ENCODE measurements at regions not wholly inside any gene's neighbourhood (a gene's known extent, or its start where the extent isn't known, plus 50 kb on each side); places are given as distances from the start of the nearest gene placed in this dataset.

- DNase-seq = no peak
- no peak overlapping the region for H3K4me3 ChIP-seq (ENCODE audit: low read depth, low read length)
- H3K9me3 ChIP-seq (ENCODE audit: severe bottlenecking) = no peaks in the 10 kb centered on the region
- H3K36me3 ChIP-seq = no peaks in the 10 kb centered on the region
- no peaks in the 10 kb centered on the region for H3K27me3 ChIP-seq (ENCODE audit: insufficient read depth, low read depth, severe bottlenecking)
- no peak for TF ChIP-seq CTCF (IDR thresholded peaks at IDR 0.05; ENCODE audit: low read depth, low read length)
- H3K27ac ChIP-seq = no peak overlapping the region
Observed at GRCh38 chr1:199667089-199667488, 360.4 kb upstream of the NR5A2 start.

- TF ChIP-seq CTCF (IDR thresholded peaks at IDR 0.05; ENCODE audit: low read depth, low read length) = no peak
- H3K36me3 ChIP-seq = no peaks in the 10 kb centered on the region
- no peak overlapping the region for H3K27ac ChIP-seq
- no peak overlapping the region for H3K4me3 ChIP-seq (ENCODE audit: low read depth, low read length)
- H3K9me3 ChIP-seq (ENCODE audit: severe bottlenecking) = no peaks in the 10 kb centered on the region
- DNase-seq = no peak
- H3K27me3 ChIP-seq (ENCODE audit: insufficient read depth, low read depth, severe bottlenecking) = no peaks in the 10 kb centered on the region
Observed at GRCh38 chr1:199669916-199670315, 357.6 kb upstream of the NR5A2 start.

- H3K27me3 ChIP-seq (ENCODE audit: insufficient read depth, low read depth, severe bottlenecking) = no peaks in the 10 kb centered on the region
- H3K4me3 ChIP-seq (ENCODE audit: low read depth, low read length) = no peak overlapping the region
- no peak overlapping the region for H3K27ac ChIP-seq
- no peaks in the 10 kb centered on the region for H3K9me3 ChIP-seq (ENCODE audit: severe bottlenecking)
- no peaks in the 10 kb centered on the region for H3K36me3 ChIP-seq
- no peak for TF ChIP-seq CTCF (IDR thresholded peaks at IDR 0.05; ENCODE audit: low read depth, low read length)
- DNase-seq = no peak
Observed at GRCh38 chr1:199671684-199672083, 355.8 kb upstream of the NR5A2 start.

GRCh38 chr1:199675937-199676336, 351.6 kb upstream of the NR5A2 start:
- Histone ChIP-seq H3K4me3 (ENCODE audit: low read depth, low read length) (no peak overlapping the region), H3K36me3 (no peaks in the 10 kb centered on the region), H3K27me3 (ENCODE audit: insufficient read depth, low read depth, severe bottlenecking) (no peaks in the 10 kb centered on the region), H3K27ac (no peak overlapping the region), H3K9me3 (ENCODE audit: severe bottlenecking) (no peaks in the 10 kb centered on the region)
- no peak for DNase-seq
- no peak for TF ChIP-seq CTCF (IDR thresholded peaks at IDR 0.05; ENCODE audit: low read depth, low read length)

GRCh38 chr1:199678771-199679170, 348.7 kb upstream of the NR5A2 start:
- Histone ChIP-seq H3K36me3 (no peaks in the 10 kb centered on the region), H3K27me3 (ENCODE audit: insufficient read depth, low read depth, severe bottlenecking) (no peaks in the 10 kb centered on the region), H3K4me3 (ENCODE audit: low read depth, low read length) (no peak overlapping the region), H3K9me3 (ENCODE audit: severe bottlenecking) (no peaks in the 10 kb centered on the region), H3K27ac (no peak overlapping the region)
- TF ChIP-seq CTCF (IDR thresholded peaks at IDR 0.05; ENCODE audit: low read depth, low read length) = no peak
- DNase-seq = no peak

GRCh38 chr1:199682081-199682480, 345.4 kb upstream of the NR5A2 start:
- H3K36me3 ChIP-seq = no peaks in the 10 kb centered on the region
- H3K27me3 ChIP-seq (ENCODE audit: insufficient read depth, low read depth, severe bottlenecking) = no peaks in the 10 kb centered on the region
- no peak for DNase-seq
- H3K9me3 ChIP-seq (ENCODE audit: severe bottlenecking) = no peaks in the 10 kb centered on the region
- no peak for TF ChIP-seq CTCF (IDR thresholded peaks at IDR 0.05; ENCODE audit: low read depth, low read length)
- H3K27ac ChIP-seq = no peak overlapping the region
- H3K4me3 ChIP-seq (ENCODE audit: low read depth, low read length) = no peak overlapping the region
